ENCODE measurements at regions not wholly inside any gene's neighbourhood (a gene's known extent, or its start where the extent isn't known, plus 50 kb on each side); places are given as distances from the start of the nearest gene placed in this dataset.

DNA sequence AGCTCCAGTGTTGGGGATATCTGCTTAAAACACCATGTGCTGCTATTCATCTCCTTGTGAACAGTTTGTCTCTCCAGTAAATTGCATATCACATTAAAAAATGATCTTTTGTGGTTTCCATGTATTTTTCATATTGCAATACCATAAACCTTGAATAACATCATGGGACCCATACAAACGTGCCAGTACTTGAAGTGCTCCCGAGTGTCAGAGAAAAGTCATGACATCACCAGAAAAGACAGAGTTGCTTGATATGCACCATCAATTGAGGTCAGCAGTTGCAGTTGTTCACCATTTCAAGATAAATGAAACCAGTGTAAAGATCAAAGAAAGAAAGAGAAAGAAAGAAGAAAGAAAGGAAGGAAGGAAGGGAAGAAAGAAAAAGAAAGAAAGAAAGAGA, 278.6 kb downstream of the ZNF621 start:
- TF ChIP-seq CTCF (IDR thresholded peaks at IDR 0.05) (no peak), POLR2A (IDR thresholded peaks at IDR 0.05) (no peak)
